ENCODE measurements at regions not wholly inside any gene's neighbourhood (a gene's known extent, or its start where the extent isn't known, plus 50 kb on each side); places are given as distances from the start of the nearest gene placed in this dataset.

DNA sequence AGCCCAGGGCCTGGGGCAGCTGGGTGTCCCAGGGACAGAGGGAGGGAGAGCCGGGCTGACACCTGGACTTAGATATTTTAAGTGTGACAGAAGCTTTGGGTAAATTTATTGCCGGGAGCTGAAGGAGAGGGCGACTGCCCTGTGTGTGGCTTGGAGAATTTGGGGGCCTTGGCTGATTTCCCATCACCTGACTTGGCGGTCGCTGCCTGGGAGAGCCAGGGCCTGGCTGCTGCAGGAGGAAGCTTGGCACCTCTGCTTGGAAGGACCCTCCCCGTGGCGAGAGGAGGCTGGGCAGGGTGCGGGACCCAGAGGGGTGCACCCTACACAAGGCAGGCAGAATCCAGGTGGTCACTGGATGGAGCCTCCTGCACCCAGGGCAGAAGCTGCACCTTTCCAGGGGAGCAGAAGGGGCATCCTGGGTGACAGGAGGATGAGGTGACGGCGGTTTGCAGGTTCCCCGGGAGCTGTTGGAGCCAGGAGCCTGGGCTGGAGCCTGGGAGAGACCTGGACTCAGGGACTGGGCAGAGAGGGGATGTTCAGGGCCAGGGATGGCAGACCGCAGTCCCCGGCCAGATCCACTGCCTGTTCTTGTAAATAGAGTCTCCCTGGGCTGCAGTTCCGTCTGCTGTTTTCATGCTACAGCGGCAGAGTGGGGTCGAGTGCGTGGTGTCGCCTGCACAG, 72.0 kb downstream of the RGS12 start:
- DNase-seq (ENCODE audit: low read depth), result no peak

DNA sequence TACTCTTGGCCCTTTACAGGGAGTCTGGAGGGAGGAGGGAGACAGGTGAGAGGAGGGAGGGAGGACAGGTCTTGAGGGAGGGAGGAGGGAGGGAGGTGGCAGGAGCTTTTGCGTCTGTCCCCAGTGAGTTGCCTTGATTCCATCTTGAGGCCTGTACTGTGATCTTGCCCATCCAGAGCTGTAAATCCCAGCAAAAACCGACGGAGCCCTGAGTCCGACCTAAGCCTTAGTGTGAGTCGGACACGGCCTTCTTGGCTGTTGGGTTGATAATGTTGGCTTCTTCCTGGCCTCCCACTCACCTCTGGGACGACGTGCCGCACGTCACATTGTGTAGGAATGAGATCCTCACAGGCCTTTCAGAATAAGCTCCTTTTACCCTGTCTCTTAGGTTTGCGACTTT, 72.5 kb downstream of the RGS12 start:
- DNase-seq (ENCODE audit: low read depth), result no peak

DNA sequence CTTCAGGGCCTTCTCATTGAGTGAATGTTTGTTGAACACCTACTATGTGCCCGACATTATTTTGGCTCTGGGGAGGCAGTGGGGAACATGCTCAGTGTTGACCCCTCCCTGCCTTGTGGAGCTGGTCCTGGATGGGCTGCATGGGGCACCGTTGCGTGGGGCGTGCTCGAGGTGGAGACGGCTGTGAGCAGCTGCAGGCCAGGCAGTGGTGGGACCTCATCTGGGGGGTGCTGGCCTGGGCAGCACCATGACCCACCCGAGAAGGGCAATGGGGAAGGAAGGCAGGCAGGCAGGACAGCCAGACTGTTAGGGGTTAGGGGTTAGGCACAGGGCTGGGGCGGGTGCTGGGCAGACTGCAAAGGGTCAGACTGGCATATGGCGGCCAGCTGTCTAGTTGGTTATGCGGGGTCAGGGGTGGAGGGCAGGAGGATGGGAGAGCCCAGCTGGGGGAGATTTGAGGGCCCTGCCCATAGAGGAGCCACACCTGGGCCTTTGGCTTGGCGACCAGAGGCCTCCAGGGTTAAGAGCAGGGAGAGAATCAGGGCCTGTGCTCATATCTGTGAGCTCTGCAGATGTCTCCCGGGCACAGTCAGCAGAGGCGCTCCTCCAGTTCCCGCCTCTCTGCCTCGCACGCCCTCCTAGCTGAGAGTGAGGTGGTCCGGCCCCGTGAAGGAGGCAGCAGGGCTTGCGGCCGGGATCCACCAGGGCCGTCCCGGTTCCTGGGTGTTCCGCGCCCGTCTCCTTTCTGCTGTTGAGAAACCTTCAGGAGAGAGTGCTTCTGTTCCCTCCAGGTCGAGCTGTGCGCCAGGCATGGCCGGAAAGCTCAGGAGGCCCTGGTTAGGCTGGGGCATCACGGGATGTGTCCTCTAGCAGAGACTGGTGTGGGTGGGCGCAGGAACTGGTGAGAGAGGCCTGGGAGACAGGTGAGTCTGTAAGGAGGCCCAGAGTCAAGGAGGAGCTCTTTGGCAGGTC, 73.3 kb downstream of the RGS12 start:
- DNase-seq (ENCODE audit: low read depth), result no peak

DNA sequence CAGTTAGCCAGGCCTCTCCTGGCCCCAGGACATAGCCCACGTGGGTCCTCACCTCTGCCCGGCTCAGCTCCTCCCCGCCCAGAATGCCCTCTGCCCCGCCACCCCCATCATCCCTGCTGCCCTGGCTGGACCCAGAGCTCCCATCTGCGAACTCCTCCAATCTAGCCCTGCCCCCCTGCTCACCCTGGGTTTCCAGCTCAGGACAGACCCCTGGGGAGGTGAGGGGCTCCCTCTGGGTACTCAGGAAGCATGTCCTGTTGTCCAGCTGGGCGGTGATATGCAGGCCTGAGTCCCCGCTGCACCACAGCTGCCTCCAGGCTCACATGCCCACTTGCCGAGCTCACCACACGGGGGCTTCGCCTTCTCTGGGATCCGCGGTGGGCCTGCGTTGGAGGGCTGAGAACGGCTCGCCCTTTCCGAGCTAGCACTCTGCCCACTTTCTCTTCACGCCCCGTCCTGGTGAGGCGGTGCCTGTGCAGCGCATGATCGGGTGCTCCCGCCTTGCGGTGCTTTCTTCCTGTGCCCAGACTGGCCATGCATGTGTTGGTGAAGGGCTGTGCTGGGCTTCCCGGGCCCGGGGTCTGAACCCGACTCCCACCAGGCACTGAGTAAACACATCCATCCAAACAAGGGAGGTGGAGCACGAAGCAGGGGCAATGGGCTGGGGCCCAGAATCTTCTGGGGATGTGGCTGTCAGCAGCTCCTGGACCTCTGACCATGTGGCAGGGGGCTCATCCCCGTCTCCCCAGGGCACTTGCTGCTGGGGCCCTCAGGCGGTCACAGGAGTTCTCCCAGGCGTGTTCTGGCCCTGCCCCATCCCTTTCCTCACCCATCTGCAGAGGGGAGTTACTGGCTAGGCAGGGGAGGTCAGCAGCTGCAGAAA, 74.3 kb downstream of the RGS12 start:
- no peak for DNase-seq (ENCODE audit: low read depth)

DNA sequence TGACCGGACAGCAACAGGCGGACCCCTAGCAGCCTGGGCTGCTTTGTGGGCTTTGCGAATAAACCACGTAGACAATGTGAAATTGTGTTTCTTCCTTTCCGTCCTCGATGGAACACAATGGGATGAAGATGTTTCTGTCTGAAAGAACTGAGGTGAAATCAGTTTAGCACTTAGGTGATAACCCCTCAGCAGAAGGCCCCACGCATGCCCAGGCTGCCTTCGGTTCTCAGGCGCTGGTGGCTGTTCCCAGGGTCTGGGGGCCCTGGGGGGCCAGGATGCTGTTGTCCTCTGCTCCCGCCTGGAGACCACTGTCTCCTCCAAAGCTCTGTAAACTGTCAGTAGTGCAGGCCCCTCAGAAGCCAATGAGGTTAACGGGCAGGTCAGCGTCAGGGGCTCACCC, 73.9 kb upstream of the HGFAC start:
- no peak for DNase-seq (ENCODE audit: low read depth)

DNA sequence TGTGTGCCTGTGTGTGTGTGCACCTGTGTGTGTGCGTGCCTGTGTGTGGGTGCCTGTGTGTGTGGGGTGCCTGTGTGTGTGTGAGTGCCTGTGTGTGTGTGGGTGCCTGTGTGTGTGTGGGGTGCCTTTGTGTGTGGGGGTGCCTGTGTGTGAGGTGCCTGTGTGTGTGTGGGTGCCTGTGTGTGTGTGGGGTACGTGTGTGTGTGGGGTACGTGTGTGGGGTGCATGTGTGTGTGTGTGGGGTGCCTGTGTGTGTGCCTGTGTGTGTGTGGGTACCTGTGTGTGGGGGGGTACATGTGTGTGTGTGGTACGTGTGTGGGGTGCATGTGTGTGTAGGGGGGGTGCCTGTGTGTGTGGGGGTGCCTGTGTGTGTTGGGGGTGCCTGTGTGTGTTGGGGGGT, 73.4 kb upstream of the HGFAC start:
- no peak for DNase-seq (ENCODE audit: low read depth)

DNA sequence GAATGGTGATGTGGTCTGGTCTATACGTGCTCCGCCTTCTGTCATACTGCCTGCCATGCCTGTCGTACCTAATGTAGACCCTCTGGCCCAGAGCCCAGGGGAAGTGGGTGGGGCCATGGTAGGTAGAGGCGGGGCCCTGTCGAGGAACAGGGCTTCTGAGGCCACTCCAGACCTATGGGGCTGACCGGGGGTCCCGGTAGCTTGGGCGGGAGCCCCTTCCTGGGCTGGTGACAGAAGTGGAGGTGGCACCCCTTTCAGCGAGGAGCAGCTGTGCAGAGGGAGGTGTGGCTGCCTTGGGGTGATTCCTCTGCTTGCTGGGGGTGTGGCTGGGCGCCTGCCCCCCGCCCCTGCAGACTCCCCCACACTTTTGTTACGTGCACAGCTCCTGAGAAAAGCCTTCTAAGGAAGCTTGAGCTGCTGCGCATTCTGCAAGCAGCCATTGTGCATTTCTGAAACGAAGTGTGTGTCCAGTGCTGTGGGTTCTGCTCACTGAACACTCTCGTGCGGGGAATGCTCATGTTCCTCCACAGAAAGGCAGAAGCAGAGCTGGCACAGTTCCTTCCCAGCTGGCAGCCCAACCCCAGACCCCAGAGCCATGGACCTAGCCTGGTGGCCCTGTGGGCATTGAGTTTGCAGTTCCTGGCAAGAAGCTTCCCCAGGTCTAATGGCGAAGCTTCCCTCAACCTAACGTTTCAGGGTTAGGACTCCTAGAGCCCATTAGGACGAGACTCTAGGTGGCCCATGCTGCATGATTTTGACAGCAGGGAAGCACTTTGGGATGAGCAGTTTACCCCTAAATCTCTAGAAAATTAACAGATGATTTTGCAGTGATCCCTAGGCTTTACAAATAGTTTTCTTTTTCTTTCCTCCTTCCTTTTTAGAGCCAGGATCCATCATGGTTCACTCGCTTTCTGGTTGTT, 72.7 kb upstream of the HGFAC start:
- peak; percentile 56 for DNase-seq (ENCODE audit: low read depth)

GRCh38 chr4:3369781-3370674, 71.7 kb upstream of the HGFAC start:
- DNase-seq (ENCODE audit: low read depth), result peak; percentile 91

GRCh38 chr4:3371033-3372001, 70.5 kb upstream of the HGFAC start:
- no peak for DNase-seq (ENCODE audit: low read depth)

DNA sequence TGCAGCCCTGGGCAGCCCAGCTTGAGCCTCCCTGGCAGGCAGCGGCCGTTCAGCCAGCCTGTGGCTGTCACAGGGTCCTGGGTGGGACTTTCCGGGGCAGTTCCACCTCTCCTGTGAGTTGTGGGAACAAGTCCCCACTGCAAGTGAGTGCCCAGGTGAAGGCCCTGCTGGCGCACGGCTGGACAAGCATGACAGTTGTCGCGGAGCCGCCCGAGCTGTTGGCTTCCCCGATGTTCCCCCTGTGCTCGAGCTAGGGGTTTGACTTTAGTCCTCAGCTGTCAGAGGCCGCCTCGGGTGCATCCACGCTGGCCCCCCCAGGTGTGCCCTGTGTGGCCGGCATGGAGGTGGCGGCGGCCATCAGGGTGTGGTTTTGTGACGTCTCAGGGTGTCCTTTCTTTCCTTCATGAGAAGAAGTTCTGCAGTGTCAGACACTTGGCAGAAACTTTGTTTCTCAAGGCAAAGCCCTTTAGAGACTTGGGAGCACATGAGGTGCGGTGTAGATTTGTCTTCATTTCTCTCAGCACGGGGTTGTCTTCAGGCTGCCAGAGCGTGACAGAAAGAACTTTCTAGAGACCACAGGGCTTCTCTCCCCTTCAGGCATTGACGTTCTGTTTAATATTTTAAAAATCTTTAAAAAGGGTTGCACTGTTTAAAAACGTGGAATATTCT, 69.4 kb upstream of the HGFAC start:
- DNase-seq (ENCODE audit: low read depth), result no peak

DNA sequence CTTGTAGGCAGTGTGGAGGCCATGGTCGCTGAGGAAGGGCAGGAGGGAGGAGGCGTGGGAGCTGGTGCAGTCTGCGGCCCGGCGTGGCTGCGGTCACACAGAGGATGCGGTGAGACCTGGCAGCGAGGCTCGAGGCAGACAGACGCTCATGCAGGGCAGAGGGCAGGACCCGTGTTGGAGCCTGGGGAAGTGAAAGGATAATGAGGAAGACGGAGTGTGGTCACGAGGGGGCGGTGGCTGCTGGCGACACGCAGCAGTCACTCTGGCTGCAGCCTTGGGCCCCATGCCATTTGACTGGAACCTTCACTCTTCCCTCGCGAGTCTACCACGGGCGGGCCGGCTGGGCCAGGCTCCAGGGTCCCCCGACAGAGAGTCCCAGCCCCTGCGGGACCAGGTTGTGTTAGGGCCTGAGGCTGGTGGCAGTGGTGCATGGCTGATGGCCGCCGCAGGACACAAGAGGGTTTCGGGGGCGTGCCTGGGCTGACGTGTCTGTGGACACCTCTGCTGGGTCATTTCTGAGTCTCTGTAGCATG, 68.8 kb upstream of the HGFAC start:
- DNase-seq (ENCODE audit: low read depth), result no peak

DNA sequence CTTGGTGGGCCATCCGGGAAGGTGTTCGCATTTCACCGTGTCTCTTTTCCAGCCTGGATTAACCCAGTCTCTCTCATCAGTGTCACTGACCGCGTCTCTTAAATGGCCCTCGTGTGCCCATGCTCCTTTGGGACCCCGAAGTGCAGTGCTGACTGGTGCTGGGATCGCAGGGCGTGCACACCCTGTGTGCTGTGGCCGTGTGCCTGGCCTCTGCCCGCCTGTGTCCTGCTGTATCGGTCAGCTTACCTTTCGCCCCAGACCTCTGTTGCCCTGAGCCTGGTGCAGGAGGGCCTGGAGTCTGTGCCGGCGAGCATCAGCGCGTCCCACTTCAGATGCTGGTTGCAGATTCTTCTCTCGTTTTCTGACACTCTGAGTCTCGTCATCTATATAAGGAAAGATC, 68.3 kb upstream of the HGFAC start:
- DNase-seq (ENCODE audit: low read depth), result no peak

- no peak for DNase-seq (ENCODE audit: low read depth)
These were observed 67.6 kb upstream of the HGFAC start for GRCh38 chr4:3374011-3374645.

DNA sequence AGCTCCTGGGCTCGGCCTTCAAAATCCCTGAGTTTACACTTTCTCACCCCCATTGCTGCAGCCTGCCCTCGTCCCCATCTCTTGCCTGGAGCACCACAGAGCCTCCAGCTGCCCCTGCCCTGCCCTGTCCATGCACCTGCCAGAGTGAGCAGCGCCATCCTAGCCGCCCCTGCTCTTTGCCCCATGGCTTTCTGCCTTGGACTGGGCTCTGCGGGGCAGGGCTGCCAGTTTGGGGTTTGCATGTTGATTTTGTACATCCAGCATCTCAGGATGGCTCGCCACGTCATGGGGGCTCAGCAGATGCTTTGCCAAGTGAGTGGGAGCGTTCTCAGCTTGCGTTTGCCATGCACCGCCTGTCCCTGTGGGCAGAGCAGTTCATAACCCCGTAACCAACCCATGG, 67.1 kb upstream of the HGFAC start:
- no peak for DNase-seq (ENCODE audit: low read depth)

- DNase-seq (ENCODE audit: low read depth), result peak; percentile 97
These were observed 66.1 kb upstream of the HGFAC start for GRCh38 chr4:3375688-3376087.

DNA sequence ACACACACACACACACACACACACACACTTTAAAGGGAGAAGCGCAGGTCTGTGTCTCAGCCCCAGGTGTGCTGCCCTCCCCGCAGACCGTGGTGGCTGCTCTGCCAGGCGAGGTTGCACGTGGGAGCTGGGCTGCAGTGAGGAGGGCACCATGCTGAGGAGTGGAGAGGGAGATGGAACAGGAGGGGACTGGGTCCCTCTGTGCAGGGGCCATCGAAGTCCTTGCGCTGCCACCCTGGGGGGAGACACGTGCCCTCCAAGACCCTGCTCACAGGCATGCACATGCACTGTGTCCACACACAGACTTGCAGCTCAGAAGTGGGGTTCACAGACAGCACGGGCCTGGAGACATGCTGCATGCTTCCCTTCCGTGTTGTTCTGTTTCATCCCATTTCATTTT, 65.5 kb upstream of the HGFAC start:
- no peak for DNase-seq (ENCODE audit: low read depth)

GRCh38 chr4:3377557-3377956, 64.2 kb upstream of the HGFAC start:
- no peak for DNase-seq (ENCODE audit: low read depth)
